HG02981 (cell line): ENCODE measurements at regions not wholly inside any gene's neighbourhood (a gene's known extent, or its start where the extent isn't known, plus 50 kb on each side); places are given as distances from the start of the nearest gene placed in this dataset.
"Not testable (repeated sequence)": the region's sequence is repeated elsewhere in the genome, so short reads cannot be mapped to it uniquely, and the experiment has no call there.

Source experiments
- ATAC-seq: cut with Tn5 transposase; IDR thresholded peaks from one replicate; pipeline ENCODE4 v1.9.1; 2021; ENCODE audit warnings: mild to moderate bottlenecking, moderate library complexity; ENCODE audit not compliant: unreplicated experiment

DNA sequence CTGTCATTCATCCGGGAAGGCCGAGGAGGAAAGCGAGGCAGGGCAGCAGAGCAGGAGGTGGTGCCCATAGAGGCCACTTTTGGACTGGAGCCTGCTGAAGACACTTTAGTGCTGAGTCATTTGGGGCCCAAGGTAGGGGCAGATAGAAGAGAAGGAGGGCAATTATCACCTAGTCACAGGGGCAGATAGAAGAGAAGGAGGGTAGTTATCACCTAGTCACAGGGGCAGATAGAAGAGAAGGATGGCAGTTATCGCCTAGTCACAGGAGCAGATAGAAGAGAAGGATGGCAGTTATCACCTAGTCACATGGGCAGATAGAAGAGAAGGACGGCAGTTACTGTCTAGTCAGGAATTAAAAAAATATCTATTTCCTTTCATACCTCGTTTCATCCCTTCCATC lies 1372.6 kb downstream of the FOXD4L5 start:
- not testable (repeated sequence) for ATAC-seq

DNA sequence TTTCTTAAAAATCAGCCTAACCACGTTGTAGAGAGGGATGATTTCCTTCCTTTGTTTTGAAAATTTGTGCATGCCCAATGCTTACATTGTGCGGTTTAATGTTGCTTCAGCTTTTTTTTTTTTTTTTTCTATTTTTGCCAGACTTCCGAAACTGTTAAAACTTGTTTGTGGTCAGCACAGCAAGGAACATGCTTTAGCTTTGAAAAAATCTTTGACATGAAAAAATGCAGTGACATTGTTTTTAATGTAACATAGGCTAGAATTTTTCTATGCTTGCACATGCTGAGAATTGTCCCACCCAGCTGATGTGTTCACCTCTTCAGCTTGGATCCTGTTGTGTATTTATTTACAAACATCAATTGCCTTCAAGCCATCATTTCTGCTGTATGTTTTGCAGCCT lies 1375.9 kb downstream of the FOXD4L5 start:
- ATAC-seq = not testable (repeated sequence)

GRCh38 chr9:63899637-63900190 lies 1385.3 kb downstream of the FOXD4L5 start:
- not testable (repeated sequence) for ATAC-seq

- ATAC-seq = not testable (repeated sequence)
Observed at GRCh38 chr9:63881386-63881785, 1403.6 kb downstream of the FOXD4L5 start.

GRCh38 chr9:63876380-63876779 lies 1408.6 kb downstream of the FOXD4L5 start:
- not testable (repeated sequence) for ATAC-seq

GRCh38 chr9:63859475-63860215 lies 1425.4 kb downstream of the FOXD4L5 start:
- no peak for ATAC-seq

DNA sequence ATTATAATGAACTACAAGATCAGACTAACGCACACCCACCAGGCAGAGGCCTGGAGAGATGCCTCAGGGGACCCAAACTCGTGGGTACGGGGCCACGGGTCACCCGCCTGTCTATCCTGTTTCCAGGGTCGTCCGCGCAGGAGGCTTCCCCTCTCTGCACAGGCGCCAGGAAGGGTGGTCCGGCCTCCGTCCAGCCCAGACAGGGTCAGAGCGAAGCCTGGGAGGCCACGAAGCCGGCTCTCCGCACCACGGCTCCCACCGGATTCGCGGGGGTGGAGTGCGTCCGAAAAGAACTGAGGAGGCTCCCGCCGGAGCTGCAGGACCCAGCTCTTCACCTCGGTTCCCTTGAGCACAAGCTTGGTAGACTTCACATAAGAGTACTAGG lies 1425.9 kb downstream of the FOXD4L5 start:
- ATAC-seq = not testable (repeated sequence)

DNA sequence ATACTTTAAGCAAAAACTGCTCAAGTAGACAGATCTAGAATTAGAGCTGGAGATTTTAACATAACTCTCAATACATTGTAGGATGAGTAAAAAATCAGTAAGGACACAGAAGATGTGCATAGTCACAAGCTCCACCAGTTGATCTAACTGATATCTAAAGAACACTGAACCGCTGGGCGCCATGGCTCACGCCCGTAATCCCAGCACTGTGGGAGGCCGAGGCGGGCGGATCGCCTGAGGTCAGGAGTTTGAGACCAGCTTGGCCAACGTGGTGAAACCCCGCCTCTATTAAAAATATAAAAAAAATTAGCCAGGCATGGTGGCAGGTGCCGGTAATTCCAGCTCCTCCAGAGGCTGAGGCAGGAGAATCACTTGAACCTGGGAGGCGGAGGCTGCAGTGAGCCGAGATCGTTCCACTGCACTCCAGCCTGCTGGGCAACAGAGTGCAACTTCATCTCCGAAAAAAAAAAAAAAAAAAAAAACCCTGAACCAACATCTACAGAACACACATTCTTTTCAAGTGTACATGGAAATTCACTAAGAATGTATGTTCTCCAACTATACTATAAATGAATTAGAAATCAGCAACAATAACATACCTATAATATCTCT lies 1431.8 kb downstream of the FOXD4L5 start:
- ATAC-seq = not testable (repeated sequence)

GRCh38 chr9:63824804-63825203 lies 1460.2 kb downstream of the FOXD4L5 start:
- not testable (repeated sequence) for ATAC-seq

GRCh38 chr9:63823375-63824201 lies 1461.4 kb downstream of the FOXD4L5 start:
- peak; percentile 45 for ATAC-seq

GRCh38 chr9:63822615-63823374 lies 1462.2 kb downstream of the FOXD4L5 start:
- not testable (repeated sequence) for ATAC-seq

DNA sequence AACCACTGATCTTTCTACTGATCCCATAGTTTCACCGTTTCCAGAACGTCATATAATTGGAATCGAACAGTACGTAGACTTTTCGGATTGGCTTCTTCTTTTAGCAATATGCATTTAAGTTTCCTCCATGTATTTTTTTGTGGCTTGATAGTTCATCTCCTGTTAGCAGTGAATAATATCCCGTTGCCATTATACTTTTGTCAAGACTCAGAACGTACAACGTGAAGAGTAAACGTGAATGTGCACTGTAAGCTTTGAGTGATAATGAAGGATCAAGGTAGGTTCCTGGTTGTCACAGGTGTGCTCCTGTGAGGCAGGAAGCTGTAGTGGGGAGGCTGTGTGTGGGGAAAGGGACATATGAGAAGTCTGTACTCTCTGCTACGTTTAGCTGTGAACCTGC lies 1463.7 kb downstream of the FOXD4L5 start:
- not testable (repeated sequence) for ATAC-seq

GRCh38 chr9:63820882-63821281 lies 1464.1 kb downstream of the FOXD4L5 start:
- ATAC-seq = not testable (repeated sequence)

GRCh38 chr9:63820383-63820782 lies 1464.6 kb downstream of the FOXD4L5 start:
- ATAC-seq = not testable (repeated sequence)

- peak; percentile 56 for ATAC-seq
Observed at GRCh38 chr9:63817622-63818518, 1467.1 kb downstream of the FOXD4L5 start.

- peak; percentile 63 for ATAC-seq
Observed at GRCh38 chr9:63816751-63817621, 1468.0 kb downstream of the FOXD4L5 start.

DNA sequence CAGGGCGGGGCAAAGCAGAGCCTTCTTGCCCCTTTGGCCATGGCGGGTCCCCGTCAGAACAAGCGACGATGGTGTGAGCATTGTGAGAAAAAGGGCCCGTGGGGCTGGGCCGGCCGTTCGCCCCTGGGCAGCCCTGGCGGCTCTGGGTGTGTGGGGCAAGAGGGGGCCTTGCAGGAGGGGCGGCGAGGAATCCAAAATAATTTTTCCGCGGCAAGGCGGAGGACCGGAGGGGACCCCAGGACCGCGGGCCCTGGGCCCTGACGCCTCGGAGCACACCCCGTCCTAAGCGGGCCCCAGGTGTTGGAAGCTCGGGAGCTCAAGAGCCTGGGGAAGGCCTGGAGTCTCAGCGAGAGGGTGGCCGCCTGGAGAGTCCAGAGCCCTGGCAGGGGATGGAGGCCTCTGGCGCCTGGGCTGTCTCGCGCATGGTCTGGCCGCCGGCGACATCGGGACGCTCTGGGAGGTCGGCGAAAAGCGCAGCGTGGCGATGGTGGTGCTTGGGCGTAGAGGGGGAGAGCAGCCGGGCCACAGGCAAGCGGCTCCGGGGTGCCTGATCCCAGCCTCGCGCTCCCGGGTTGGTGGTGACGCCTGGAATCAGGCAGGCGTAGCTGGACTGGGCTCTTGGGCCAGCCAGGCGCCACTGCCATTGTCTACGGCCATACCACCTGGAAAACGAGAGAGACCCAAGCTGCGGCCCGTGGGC lies 1469.9 kb downstream of the FOXD4L5 start:
- ATAC-seq = not testable (repeated sequence)
